ENCODE measurements at regions not wholly inside any gene's neighbourhood (a gene's known extent, or its start where the extent isn't known, plus 50 kb on each side); places are given as distances from the start of the nearest gene placed in this dataset.

DNA sequence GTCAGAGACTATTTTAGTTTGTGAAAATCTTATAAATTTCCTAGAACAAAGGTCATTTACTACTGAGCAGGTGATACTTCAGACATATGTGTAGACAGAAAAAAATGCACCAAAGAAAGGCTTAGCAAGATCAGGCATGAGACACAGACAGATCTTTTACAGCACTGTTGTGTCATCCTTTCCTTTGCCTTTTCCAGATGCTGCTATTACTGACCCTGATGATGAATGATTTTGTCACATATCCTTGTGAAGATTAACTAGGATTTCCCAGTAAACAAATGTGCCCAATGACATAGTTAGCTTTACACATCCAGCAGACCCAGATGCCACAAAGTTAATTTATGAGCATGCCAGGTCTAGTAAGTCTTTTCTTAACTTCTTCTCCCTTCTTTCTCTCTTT, 68.2 kb downstream of the DMRTA1 start:
- TF ChIP-seq ZFX (IDR thresholded peaks at IDR 0.05; ENCODE audit: borderline replicate concordance) = no peak
- TF ChIP-seq, protein P1, sequence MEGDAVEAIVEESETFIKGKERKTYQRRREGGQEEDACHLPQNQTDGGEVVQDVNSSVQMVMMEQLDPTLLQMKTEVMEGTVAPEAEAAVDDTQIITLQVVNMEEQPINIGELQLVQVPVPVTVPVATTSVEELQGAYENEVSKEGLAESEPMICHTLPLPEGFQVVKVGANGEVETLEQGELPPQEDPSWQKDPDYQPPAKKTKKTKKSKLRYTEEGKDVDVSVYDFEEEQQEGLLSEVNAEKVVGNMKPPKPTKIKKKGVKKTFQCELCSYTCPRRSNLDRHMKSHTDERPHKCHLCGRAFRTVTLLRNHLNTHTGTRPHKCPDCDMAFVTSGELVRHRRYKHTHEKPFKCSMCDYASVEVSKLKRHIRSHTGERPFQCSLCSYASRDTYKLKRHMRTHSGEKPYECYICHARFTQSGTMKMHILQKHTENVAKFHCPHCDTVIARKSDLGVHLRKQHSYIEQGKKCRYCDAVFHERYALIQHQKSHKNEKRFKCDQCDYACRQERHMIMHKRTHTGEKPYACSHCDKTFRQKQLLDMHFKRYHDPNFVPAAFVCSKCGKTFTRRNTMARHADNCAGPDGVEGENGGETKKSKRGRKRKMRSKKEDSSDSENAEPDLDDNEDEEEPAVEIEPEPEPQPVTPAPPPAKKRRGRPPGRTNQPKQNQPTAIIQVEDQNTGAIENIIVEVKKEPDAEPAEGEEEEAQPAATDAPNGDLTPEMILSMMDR (IDR thresholded peaks at IDR 0.05) = no peak
